ENCODE measurements at regions not wholly inside any gene's neighbourhood (a gene's known extent, or its start where the extent isn't known, plus 50 kb on each side); places are given as distances from the start of the nearest gene placed in this dataset.
"Not testable (repeated sequence)": the region's sequence is repeated elsewhere in the genome, so short reads cannot be mapped to it uniquely, and the experiment has no call there.

- TF ChIP-seq EZH2 (IDR thresholded peaks at IDR 0.05); POLR2AphosphoS5 (IDR thresholded peaks at IDR 0.05; ENCODE audit: borderline replicate concordance, low read depth, low read length); FOXP2 (optimal IDR thresholded peaks at IDR 0.05; ENCODE audit: control extremely low read depth, extremely low read length, insufficient read depth): not testable (repeated sequence)
Observed at GRCh38 chr1:80523071-80523470, 1277.7 kb upstream of the ADGRL2 start.

Data from SK-N-MC (cell line).